ENCODE measurements at regions not wholly inside any gene's neighbourhood (a gene's known extent, or its start where the extent isn't known, plus 50 kb on each side); places are given as distances from the start of the nearest gene placed in this dataset.

GRCh38 chr7:41779918-41780317 lies 77.0 kb upstream of the INHBA start:
- DNase-seq (ENCODE audit: low read depth) = no peak
- no peak for TF ChIP-seq CTCF (conservative IDR thresholded peaks at IDR 0.05; ENCODE audit: low read depth, low read length)
- H3K4me3 ChIP-seq (ENCODE audit: low read depth, low read length) = no peak overlapping the region

- TF ChIP-seq CTCF (conservative IDR thresholded peaks at IDR 0.05; ENCODE audit: low read depth, low read length) = no peak
- no peak overlapping the region for H3K4me3 ChIP-seq (ENCODE audit: low read depth, low read length)
- no peak for DNase-seq (ENCODE audit: low read depth)
Observed at GRCh38 chr7:41777894-41778596, 75.2 kb upstream of the INHBA start.

GRCh38 chr7:41774966-41775365 lies 72.1 kb upstream of the INHBA start:
- TF ChIP-seq CTCF (conservative IDR thresholded peaks at IDR 0.05; ENCODE audit: low read depth, low read length) = no peak
- no peak overlapping the region for H3K4me3 ChIP-seq (ENCODE audit: low read depth, low read length)
- DNase-seq (ENCODE audit: low read depth) = no peak

- no peak overlapping the region for H3K4me3 ChIP-seq (ENCODE audit: low read depth, low read length)
- no peak for TF ChIP-seq CTCF (conservative IDR thresholded peaks at IDR 0.05; ENCODE audit: low read depth, low read length)
- DNase-seq (ENCODE audit: low read depth) = no peak
Observed at GRCh38 chr7:41773756-41774155, 70.9 kb upstream of the INHBA start.

GRCh38 chr7:41771717-41772116 lies 68.8 kb upstream of the INHBA start:
- TF ChIP-seq CTCF (conservative IDR thresholded peaks at IDR 0.05; ENCODE audit: low read depth, low read length) = no peak
- DNase-seq (ENCODE audit: low read depth) = no peak
- H3K4me3 ChIP-seq (ENCODE audit: low read depth, low read length) = no peak overlapping the region

GRCh38 chr7:41769162-41769561 lies 66.3 kb upstream of the INHBA start:
- no peak overlapping the region for H3K4me3 ChIP-seq (ENCODE audit: low read depth, low read length)
- TF ChIP-seq CTCF (conservative IDR thresholded peaks at IDR 0.05; ENCODE audit: low read depth, low read length) = no peak
- DNase-seq (ENCODE audit: low read depth) = no peak

- H3K4me3 ChIP-seq (ENCODE audit: low read depth, low read length) = no peak overlapping the region
- no peak for TF ChIP-seq CTCF (conservative IDR thresholded peaks at IDR 0.05; ENCODE audit: low read depth, low read length)
- DNase-seq (ENCODE audit: low read depth) = no peak
Observed at GRCh38 chr7:41763626-41764025, 60.7 kb upstream of the INHBA start.

All from epithelial cell of proximal tubule (primary cell).